ENCODE measurements at regions not wholly inside any gene's neighbourhood (a gene's known extent, or its start where the extent isn't known, plus 50 kb on each side); places are given as distances from the start of the nearest gene placed in this dataset.

GRCh38 chr7:69177461-69177861 is 420.8 kb upstream of the AUTS2 start:
- DNase-seq, result no peak
- Histone ChIP-seq H3K4me3 (ENCODE audit: insufficient read depth, low read depth, low read length, poor library complexity, severe bottlenecking) (no peak overlapping the region), H3K27me3 (replicated peaks; ENCODE audit: control insufficient read depth, insufficient read depth, low read length, poor library complexity, severe bottlenecking) (no peaks in the 10 kb centered on the region), H3K36me3 (ENCODE audit: control insufficient read depth, insufficient read depth, low read length) (no peaks in the 10 kb centered on the region), H3K9me3 (ENCODE audit: control insufficient read depth, low read length) (no peaks in the 10 kb centered on the region), H3K27ac (ENCODE audit: insufficient read depth, low read length, poor library complexity, severe bottlenecking) (no peak overlapping the region), H3K4me1 (ENCODE audit: control insufficient read depth, insufficient read depth, low read length, poor library complexity, severe bottlenecking) (no peaks in the 10 kb centered on the region)

- Histone ChIP-seq H3K4me1 (ENCODE audit: control insufficient read depth, insufficient read depth, low read length, poor library complexity, severe bottlenecking) (no peaks in the 10 kb centered on the region), H3K27ac (ENCODE audit: insufficient read depth, low read length, poor library complexity, severe bottlenecking) (no peak overlapping the region), H3K9me3 (ENCODE audit: control insufficient read depth, low read length) (no peaks in the 10 kb centered on the region), H3K36me3 (ENCODE audit: control insufficient read depth, insufficient read depth, low read length) (no peaks in the 10 kb centered on the region), H3K27me3 (replicated peaks; ENCODE audit: control insufficient read depth, insufficient read depth, low read length, poor library complexity, severe bottlenecking) (no peaks in the 10 kb centered on the region), H3K4me3 (ENCODE audit: insufficient read depth, low read depth, low read length, poor library complexity, severe bottlenecking) (no peak overlapping the region)
- DNase-seq, result no peak
These were observed 420.3 kb upstream of the AUTS2 start for GRCh38 chr7:69177941-69178494.

GRCh38 chr7:69180662-69181061 is 417.6 kb upstream of the AUTS2 start:
- no peaks in the 10 kb centered on the region for H3K9me3 ChIP-seq (ENCODE audit: control insufficient read depth, low read length)
- H3K36me3 ChIP-seq (ENCODE audit: control insufficient read depth, insufficient read depth, low read length), result no peaks in the 10 kb centered on the region
- no peaks in the 10 kb centered on the region for H3K27me3 ChIP-seq (replicated peaks; ENCODE audit: control insufficient read depth, insufficient read depth, low read length, poor library complexity, severe bottlenecking)
- H3K4me3 ChIP-seq (ENCODE audit: insufficient read depth, low read depth, low read length, poor library complexity, severe bottlenecking), result no peak overlapping the region
- H3K4me1 ChIP-seq (ENCODE audit: control insufficient read depth, insufficient read depth, low read length, poor library complexity, severe bottlenecking), result no peaks in the 10 kb centered on the region
- H3K27ac ChIP-seq (ENCODE audit: insufficient read depth, low read length, poor library complexity, severe bottlenecking), result no peak overlapping the region
- no peak for DNase-seq

- Histone ChIP-seq H3K36me3 (ENCODE audit: control insufficient read depth, insufficient read depth, low read length) (no peaks in the 10 kb centered on the region), H3K27me3 (replicated peaks; ENCODE audit: control insufficient read depth, insufficient read depth, low read length, poor library complexity, severe bottlenecking) (no peaks in the 10 kb centered on the region), H3K4me3 (ENCODE audit: insufficient read depth, low read depth, low read length, poor library complexity, severe bottlenecking) (no peak overlapping the region), H3K9me3 (ENCODE audit: control insufficient read depth, low read length) (no peaks in the 10 kb centered on the region), H3K4me1 (ENCODE audit: control insufficient read depth, insufficient read depth, low read length, poor library complexity, severe bottlenecking) (no peaks in the 10 kb centered on the region), H3K27ac (ENCODE audit: insufficient read depth, low read length, poor library complexity, severe bottlenecking) (no peak overlapping the region)
- no peak for DNase-seq
These were observed 415.4 kb upstream of the AUTS2 start for GRCh38 chr7:69182596-69183467.

- DNase-seq, result no peak
- Histone ChIP-seq H3K27me3 (replicated peaks; ENCODE audit: control insufficient read depth, insufficient read depth, low read length, poor library complexity, severe bottlenecking) (no peaks in the 10 kb centered on the region), H3K27ac (ENCODE audit: insufficient read depth, low read length, poor library complexity, severe bottlenecking) (no peak overlapping the region), H3K9me3 (ENCODE audit: control insufficient read depth, low read length) (no peaks in the 10 kb centered on the region), H3K4me3 (ENCODE audit: insufficient read depth, low read depth, low read length, poor library complexity, severe bottlenecking) (no peak overlapping the region), H3K4me1 (ENCODE audit: control insufficient read depth, insufficient read depth, low read length, poor library complexity, severe bottlenecking) (no peaks in the 10 kb centered on the region), H3K36me3 (ENCODE audit: control insufficient read depth, insufficient read depth, low read length) (no peaks in the 10 kb centered on the region)
These were observed 413.9 kb upstream of the AUTS2 start for GRCh38 chr7:69184339-69184738.

GRCh38 chr7:69185170-69185569 is 413.1 kb upstream of the AUTS2 start:
- Histone ChIP-seq H3K9me3 (ENCODE audit: control insufficient read depth, low read length) (no peaks in the 10 kb centered on the region), H3K4me3 (ENCODE audit: insufficient read depth, low read depth, low read length, poor library complexity, severe bottlenecking) (no peak overlapping the region), H3K27ac (ENCODE audit: insufficient read depth, low read length, poor library complexity, severe bottlenecking) (no peak overlapping the region), H3K36me3 (ENCODE audit: control insufficient read depth, insufficient read depth, low read length) (no peaks in the 10 kb centered on the region), H3K27me3 (replicated peaks; ENCODE audit: control insufficient read depth, insufficient read depth, low read length, poor library complexity, severe bottlenecking) (no peaks in the 10 kb centered on the region), H3K4me1 (ENCODE audit: control insufficient read depth, insufficient read depth, low read length, poor library complexity, severe bottlenecking) (no peaks in the 10 kb centered on the region)
- no peak for DNase-seq

GRCh38 chr7:69186974-69187373 is 411.3 kb upstream of the AUTS2 start:
- Histone ChIP-seq H3K27ac (ENCODE audit: insufficient read depth, low read length, poor library complexity, severe bottlenecking) (no peak overlapping the region), H3K9me3 (ENCODE audit: control insufficient read depth, low read length) (no peaks in the 10 kb centered on the region), H3K4me1 (ENCODE audit: control insufficient read depth, insufficient read depth, low read length, poor library complexity, severe bottlenecking) (no peaks in the 10 kb centered on the region), H3K4me3 (ENCODE audit: insufficient read depth, low read depth, low read length, poor library complexity, severe bottlenecking) (no peak overlapping the region), H3K36me3 (ENCODE audit: control insufficient read depth, insufficient read depth, low read length) (no peaks in the 10 kb centered on the region), H3K27me3 (replicated peaks; ENCODE audit: control insufficient read depth, insufficient read depth, low read length, poor library complexity, severe bottlenecking) (no peaks in the 10 kb centered on the region)
- no peak for DNase-seq

- no peak for DNase-seq
- Histone ChIP-seq H3K4me3 (ENCODE audit: insufficient read depth, low read depth, low read length, poor library complexity, severe bottlenecking) (no peak overlapping the region), H3K36me3 (ENCODE audit: control insufficient read depth, insufficient read depth, low read length) (no peaks in the 10 kb centered on the region), H3K27ac (ENCODE audit: insufficient read depth, low read length, poor library complexity, severe bottlenecking) (no peak overlapping the region), H3K27me3 (replicated peaks; ENCODE audit: control insufficient read depth, insufficient read depth, low read length, poor library complexity, severe bottlenecking) (no peaks in the 10 kb centered on the region), H3K9me3 (ENCODE audit: control insufficient read depth, low read length) (no peaks in the 10 kb centered on the region), H3K4me1 (ENCODE audit: control insufficient read depth, insufficient read depth, low read length, poor library complexity, severe bottlenecking) (no peaks in the 10 kb centered on the region)
These were observed 410.4 kb upstream of the AUTS2 start for GRCh38 chr7:69187824-69188333.

- DNase-seq, result no peak
- Histone ChIP-seq H3K4me1 (ENCODE audit: control insufficient read depth, insufficient read depth, low read length, poor library complexity, severe bottlenecking) (no peaks in the 10 kb centered on the region), H3K36me3 (ENCODE audit: control insufficient read depth, insufficient read depth, low read length) (no peaks in the 10 kb centered on the region), H3K27me3 (replicated peaks; ENCODE audit: control insufficient read depth, insufficient read depth, low read length, poor library complexity, severe bottlenecking) (no peaks in the 10 kb centered on the region), H3K9me3 (ENCODE audit: control insufficient read depth, low read length) (no peaks in the 10 kb centered on the region), H3K4me3 (ENCODE audit: insufficient read depth, low read depth, low read length, poor library complexity, severe bottlenecking) (no peak overlapping the region), H3K27ac (ENCODE audit: insufficient read depth, low read length, poor library complexity, severe bottlenecking) (no peak overlapping the region)
These were observed 408.9 kb upstream of the AUTS2 start for GRCh38 chr7:69189406-69189805.

- no peak overlapping the region for H3K4me3 ChIP-seq (ENCODE audit: insufficient read depth, low read depth, low read length, poor library complexity, severe bottlenecking)
- no peaks in the 10 kb centered on the region for H3K4me1 ChIP-seq (ENCODE audit: control insufficient read depth, insufficient read depth, low read length, poor library complexity, severe bottlenecking)
- no peak for DNase-seq
- no peaks in the 10 kb centered on the region for H3K27me3 ChIP-seq (replicated peaks; ENCODE audit: control insufficient read depth, insufficient read depth, low read length, poor library complexity, severe bottlenecking)
- H3K27ac ChIP-seq (ENCODE audit: insufficient read depth, low read length, poor library complexity, severe bottlenecking), result no peak overlapping the region
- H3K36me3 ChIP-seq (ENCODE audit: control insufficient read depth, insufficient read depth, low read length), result no peaks in the 10 kb centered on the region
- no peaks in the 10 kb centered on the region for H3K9me3 ChIP-seq (ENCODE audit: control insufficient read depth, low read length)
These were observed 408.2 kb upstream of the AUTS2 start for GRCh38 chr7:69190025-69190424.
